M059J (cell line): ENCODE measurements at regions not wholly inside any gene's neighbourhood (a gene's known extent, or its start where the extent isn't known, plus 50 kb on each side); places are given as distances from the start of the nearest gene placed in this dataset.
"Not testable (repeated sequence)": the region's sequence is repeated elsewhere in the genome, so short reads cannot be mapped to it uniquely, and the experiment has no call there.

ENCODE experiments used
- DNase-seq: peaks from one replicate; pipeline ENCODE4 v3.0.0-alpha.2; 2012; ENCODE audit warnings: low read depth

DNA sequence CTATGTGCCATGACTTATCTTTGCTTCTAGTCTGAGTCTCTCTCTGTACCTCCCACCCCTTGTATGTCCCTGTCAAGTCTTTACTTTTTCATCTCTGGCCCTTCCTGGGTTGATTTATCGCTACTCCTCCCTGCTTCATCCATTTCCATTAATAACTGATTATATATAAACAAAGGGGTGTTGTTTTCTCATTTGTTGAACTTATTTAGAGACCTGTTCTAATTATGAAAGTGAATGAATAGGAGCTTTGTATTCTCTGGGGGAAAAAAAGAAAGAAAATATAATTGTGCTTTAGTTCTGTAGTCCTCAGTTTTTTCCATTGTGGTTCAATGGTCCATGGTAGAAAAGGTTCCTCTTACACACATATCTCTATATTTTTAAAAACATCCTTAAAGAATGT is 328.9 kb upstream of the PPP2R3A start:
- no peak for DNase-seq

GRCh38 chr3:135637013-135637412 is 328.5 kb upstream of the PPP2R3A start:
- no peak for DNase-seq

DNA sequence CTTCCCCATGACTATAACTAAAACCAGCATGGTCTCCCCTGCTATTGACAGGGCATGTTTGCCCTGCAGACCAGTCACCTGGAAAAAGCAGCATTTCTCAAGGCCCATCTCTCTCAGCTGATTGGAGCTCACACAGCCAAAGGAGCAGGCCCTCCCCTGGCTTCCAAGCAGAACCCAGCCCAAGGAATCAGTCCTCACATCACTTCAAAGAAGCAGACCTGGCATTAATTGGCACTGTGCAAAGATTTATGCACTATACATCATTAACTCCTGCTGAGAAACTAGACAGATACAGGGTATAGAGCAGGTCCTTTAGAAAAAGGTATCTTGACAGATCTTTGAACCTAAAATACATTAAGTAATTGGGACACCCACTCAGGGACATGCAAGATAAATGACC is 323.8 kb upstream of the PPP2R3A start:
- no peak for DNase-seq

DNA sequence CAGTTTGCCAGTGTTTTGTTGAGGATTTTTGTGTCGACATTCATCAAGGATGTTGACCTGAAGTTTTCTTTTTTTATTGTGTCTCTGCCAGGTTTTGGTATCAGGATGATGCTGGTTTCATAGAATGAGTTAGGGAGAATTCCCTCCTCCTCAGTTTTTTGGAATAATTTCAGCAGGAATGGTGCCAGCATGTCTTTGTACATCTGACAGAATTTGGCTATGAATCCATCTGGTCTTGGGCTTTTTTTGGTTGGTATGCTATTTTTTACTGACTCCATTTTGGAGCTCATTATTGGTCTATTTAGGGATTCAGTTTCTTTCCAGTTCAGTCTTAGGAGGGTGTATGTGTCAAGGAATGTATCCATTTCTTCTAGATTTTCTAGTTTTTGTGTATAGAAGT is 320.0 kb upstream of the PPP2R3A start:
- no peak for DNase-seq

GRCh38 chr3:135646873-135647272 is 318.7 kb upstream of the PPP2R3A start:
- no peak for DNase-seq

GRCh38 chr3:135649361-135649760 is 316.2 kb upstream of the PPP2R3A start:
- no peak for DNase-seq

DNA sequence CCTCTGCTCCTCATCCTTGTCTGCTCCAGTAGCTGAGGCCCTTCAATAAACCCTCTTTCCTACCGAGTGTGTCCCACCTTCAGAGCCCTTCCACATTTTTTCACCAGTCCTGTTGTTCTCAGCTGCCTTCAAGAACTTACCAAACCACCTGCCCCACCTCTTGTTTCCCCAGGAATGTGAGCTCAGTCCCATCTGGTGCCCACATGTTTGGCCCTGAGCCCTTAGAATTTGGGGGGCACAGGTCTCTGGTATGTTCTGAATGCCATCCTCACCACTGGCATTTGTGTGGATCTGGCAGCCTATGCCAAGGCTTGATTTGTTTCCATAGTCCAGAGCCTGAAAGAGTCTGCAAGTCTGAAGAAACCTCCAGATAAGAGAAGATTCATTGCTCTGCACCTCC is 315.2 kb upstream of the PPP2R3A start:
- no peak for DNase-seq

- DNase-seq: no peak
Observed at GRCh38 chr3:135652388-135652787, 313.1 kb upstream of the PPP2R3A start.

DNA sequence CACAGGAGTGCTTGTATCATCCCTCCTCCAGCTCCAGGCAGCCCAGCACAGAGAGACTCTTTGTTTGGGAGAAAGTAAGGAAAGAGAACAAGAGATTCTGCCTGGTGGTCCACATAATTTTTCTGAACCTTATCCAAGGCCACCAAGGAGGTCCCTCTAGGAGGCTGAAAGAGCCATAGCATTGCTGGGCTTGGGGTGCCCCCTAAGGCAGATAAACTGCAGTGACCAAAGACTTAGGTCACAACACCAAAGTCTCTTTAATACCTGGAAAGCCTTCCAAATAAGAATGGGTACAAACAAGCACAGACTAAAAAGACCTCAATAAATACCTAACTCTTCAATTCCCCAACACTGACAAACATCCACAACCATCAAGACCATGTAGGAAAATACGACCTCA is 310.2 kb upstream of the PPP2R3A start:
- no peak for DNase-seq

GRCh38 chr3:135658451-135658850 is 307.1 kb upstream of the PPP2R3A start:
- DNase-seq: not testable (repeated sequence)

GRCh38 chr3:135667061-135667460 is 298.5 kb upstream of the PPP2R3A start:
- no peak for DNase-seq

DNA sequence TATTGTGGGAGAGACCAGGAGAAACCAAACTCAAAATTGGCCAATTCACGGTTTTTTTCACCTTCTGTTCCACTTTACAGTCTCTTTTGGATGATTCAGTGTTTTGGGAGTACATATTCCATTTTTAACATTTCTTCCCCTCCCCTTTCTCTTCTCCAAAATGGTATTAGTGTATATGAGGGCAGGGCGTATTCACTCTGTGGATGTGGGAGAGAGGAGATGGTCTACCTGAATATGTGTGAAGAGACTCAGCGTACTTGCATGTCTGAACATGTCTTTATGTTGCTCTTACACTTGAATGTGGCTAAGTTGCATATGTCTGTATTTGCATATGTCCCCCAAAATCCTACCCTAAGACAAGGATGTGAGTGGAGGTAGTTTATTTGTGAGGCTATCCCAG is 291.0 kb upstream of the PPP2R3A start:
- no peak for DNase-seq

GRCh38 chr3:135678386-135678785 is 287.1 kb upstream of the PPP2R3A start:
- no peak for DNase-seq

GRCh38 chr3:135688003-135688402 is 277.5 kb upstream of the PPP2R3A start:
- no peak for DNase-seq

GRCh38 chr3:135690664-135691063 is 274.9 kb upstream of the PPP2R3A start:
- no peak for DNase-seq

DNA sequence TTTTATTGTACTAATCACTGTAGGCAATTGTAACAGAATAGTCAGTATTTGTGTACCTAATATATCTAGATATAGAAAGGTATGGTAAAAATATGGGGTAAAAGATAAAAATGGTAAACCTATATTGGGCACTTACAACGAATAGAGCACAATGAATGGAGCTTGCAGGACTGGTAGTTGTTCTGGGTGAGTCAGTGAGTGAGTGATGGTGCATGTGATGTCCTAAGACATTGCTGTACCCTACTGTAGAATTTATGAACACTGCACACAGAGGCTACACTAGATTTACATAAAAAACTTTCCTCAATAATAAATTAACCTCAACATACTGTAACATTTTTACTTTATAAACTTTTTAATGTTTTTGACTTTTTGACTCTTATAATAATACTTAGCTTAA is 274.3 kb upstream of the PPP2R3A start:
- DNase-seq: no peak

GRCh38 chr3:135694142-135694541 is 271.4 kb upstream of the PPP2R3A start:
- DNase-seq: peak; percentile 3

- no peak for DNase-seq
Observed at GRCh38 chr3:135699741-135700140, 265.8 kb upstream of the PPP2R3A start.

- peak; percentile 28 for DNase-seq
Observed at GRCh38 chr3:135706758-135707375, 258.7 kb upstream of the PPP2R3A start.

DNA sequence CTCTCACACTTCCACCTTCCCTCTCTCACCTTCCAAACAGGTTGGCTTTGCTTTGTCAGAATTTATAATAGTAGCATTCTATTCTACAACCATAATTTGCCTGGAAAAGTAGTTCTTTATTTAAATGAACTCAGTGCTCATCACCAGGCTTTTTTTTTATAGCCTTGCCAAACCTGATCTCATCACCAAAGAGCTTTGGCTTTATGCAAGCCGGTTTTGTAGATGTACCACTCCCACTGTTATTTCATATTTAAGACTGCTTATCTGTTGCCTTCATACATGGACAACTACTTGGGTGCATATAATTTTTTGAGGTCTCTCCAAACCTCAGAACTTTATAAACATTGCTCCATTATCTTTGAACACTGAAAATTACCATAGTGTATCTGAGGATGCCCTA is 246.1 kb upstream of the PPP2R3A start:
- no peak for DNase-seq

- DNase-seq: no peak
Observed at GRCh38 chr3:135728007-135728721, 237.4 kb upstream of the PPP2R3A start.

GRCh38 chr3:135731546-135731945 is 234.0 kb upstream of the PPP2R3A start:
- DNase-seq: no peak

DNA sequence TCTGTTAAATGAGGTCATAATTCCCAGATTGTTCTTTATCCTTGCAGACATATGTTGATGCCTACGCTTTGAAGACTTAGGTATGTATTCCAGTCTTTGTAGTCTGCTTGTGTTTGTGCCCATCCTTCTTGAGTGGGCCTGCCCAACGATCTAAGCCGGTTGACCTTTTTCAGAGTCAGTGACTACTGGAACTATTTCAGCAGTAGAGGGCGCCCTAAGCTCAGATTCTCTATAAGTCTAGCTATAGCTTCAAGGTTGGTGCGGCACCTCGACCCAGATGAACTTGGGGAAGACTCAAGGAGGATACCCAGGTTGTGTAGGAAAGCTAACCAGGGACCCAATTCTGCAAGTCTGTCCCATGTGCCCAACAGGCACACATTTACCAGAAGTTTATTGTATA is 228.8 kb upstream of the PPP2R3A start:
- DNase-seq: peak; percentile 22

DNA sequence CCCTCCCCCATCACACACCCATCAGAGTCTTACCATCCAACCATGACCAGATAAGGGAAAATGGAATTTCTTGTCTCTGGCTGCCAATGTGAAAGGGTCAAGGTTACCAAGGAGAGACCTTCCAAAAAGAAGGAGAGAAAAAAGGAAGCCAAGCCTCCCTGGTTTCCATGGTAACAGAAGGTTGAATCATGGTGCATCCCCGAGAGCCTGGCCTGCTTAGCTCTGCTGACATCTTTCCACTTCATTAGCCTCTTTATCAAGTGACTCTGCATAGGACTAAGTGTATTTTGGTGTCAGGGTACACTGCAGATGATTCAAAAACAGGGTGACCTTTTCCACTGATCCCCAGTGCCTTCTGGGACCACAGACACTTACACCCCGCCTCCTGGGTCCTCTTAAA is 225.7 kb upstream of the PPP2R3A start:
- DNase-seq: peak; percentile 10
